Thyroid gland (tissue), 4 donors: ENCODE measurements at regions not wholly inside any gene's neighbourhood (a gene's known extent, or its start where the extent isn't known, plus 50 kb on each side); places are given as distances from the start of the nearest gene placed in this dataset.

Experiments used
- CTCF ChIP-seq, 6 experiments: fragments of 200-600 bp in 3 of 6; fragments of 450-650 bp in 3 of 6; sonication (generic) in 3 of 6; IDR thresholded peaks; one replicate each; pipeline ENCODE4 v1.5.1; 2016 to 2019; ENCODE audit warnings: antibody characterized with exemption in 6 of 6, mild to moderate bottlenecking in 2 of 6, inconsistent platforms in 1 of 6, moderate library complexity in 1 of 6
- POLR2A ChIP-seq, 2 donors: fragments of 450-650 bp; IDR thresholded peaks; one replicate each; pipeline ENCODE4 v1.6.1; 2017; ENCODE audit warnings: antibody characterized with exemption in 2 of 2, mild to moderate bottlenecking in 2 of 2, moderate library complexity in 1 of 2

DNA sequence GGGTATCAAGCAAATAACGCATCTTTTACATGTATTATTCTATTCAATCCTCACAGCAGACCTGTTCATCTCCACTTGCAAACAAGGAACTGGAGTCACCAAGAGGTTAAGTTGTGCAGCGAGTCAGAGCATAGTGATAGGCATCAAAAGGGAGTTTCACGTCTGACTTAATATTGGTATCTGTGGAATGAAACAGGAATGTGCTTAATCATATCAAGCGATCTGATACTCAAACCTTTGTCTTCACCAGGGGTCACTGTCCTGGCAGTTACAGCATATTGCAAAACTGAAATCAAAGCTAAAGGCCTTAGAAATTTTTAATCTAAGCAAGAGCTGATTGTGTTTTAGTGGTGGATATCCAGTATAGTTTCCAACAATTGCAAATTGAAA, 271.6 kb downstream of the PLK2 start:
- TF ChIP-seq POLR2A (IDR thresholded peaks at IDR 0.05): no peak
- TF ChIP-seq CTCF (IDR thresholded peaks at IDR 0.05): no peak
